Mesothelial cell of epicardium (in vitro differentiated cells): ENCODE measurements at regions not wholly inside any gene's neighbourhood (a gene's known extent, or its start where the extent isn't known, plus 50 kb on each side); places are given as distances from the start of the nearest gene placed in this dataset.

Experiments used
- DNase-seq, 2 experiments: peaks; one replicate each; pipeline ENCODE4 v3.0.0; 2021; ENCODE audit warnings: low spot score in 2 of 2; ENCODE audit not compliant: unreplicated experiment in 2 of 2
- H3K27ac Mint-ChIP-seq: 2 replicates; pipeline ENCODE4 v1.8.0; 2021; ENCODE audit warnings: mixed read lengths
- H3K27me3 Mint-ChIP-seq: 2 replicates; pipeline ENCODE4 v1.8.0; 2021; ENCODE audit warnings: low read depth, mixed read lengths
- H3K36me3 Mint-ChIP-seq: 2 replicates; pipeline ENCODE4 v1.8.0; 2021; ENCODE audit warnings: mixed read lengths
- H3K4me1 Mint-ChIP-seq: 2 replicates; pipeline ENCODE4 v1.8.0; 2021; ENCODE audit warnings: mixed read lengths
- H3K4me3 Mint-ChIP-seq: 2 replicates; pipeline ENCODE4 v1.8.0; 2021; ENCODE audit warnings: mild to moderate bottlenecking, moderate library complexity, mixed read lengths
- H3K9me3 Mint-ChIP-seq: 2 replicates; pipeline ENCODE4 v1.8.0; 2021; ENCODE audit warnings: mixed read lengths
- CTCF ChIP-seq: fragments of 200-600 bp; sonication (generic); IDR thresholded peaks from one replicate; pipeline ENCODE4 v1.5.0; 2021; ENCODE audit warnings: antibody characterized with exemption; ENCODE audit not compliant: unreplicated experiment
- microRNA-seq: library from miRNA; unstranded; fragments of <30 nt; microRNA quantifications from one replicate; pipeline ENCODE4 v1.2.0, GENCODE V29; 2021; ENCODE audit warnings: inconsistent platforms, mixed read lengths

DNA sequence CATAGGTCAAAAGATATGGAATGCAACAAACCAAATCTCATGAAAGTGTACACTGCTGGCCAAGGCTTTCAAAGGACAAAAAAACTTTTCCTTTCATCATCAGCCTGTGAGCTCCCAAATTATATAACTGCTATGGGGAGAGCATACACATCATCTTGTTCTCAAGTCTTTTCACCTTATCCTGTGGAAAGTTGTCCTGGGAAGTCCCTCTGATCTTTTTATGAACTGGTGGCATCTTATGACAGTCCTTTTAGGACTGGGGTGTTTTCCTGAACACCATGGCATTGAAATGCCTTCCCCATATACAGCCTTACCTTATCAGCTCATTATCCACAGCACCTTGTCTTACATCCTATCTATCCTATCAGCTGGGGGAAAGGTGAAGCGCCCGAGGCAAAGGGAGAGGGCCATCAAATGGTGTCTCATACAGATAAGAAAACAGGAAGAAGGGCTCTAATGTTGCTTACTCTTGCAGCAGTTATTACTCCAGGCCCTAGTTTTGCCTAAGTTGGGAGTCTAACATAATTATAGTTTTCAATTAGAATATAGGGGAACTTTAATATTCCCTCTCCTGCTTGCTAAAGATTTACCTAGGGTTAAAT is 61.5 kb upstream of the GOLIM4 start:
- Mint-ChIP-seq H3K36me3 (peaks cover 4% of the 10 kb centered on the region), H3K9me3 (peaks cover 17% of the 10 kb centered on the region), H3K27ac (no peak overlapping the region), H3K27me3 (no peaks in the 10 kb centered on the region), H3K4me3 (no peak overlapping the region), H3K4me1 (peaks cover 20% of the 10 kb centered on the region)
- TF ChIP-seq CTCF = no peak
- no peak for DNase-seq

GRCh38 chr3:168156479-168156878 is 60.8 kb upstream of the GOLIM4 start:
- Mint-ChIP-seq H3K9me3 (peaks cover 24% of the 10 kb centered on the region), H3K27me3 (no peaks in the 10 kb centered on the region), H3K4me1 (peaks cover 20% of the 10 kb centered on the region), H3K4me3 (no peak overlapping the region), H3K27ac (no peak overlapping the region), H3K36me3 (peaks cover 9% of the 10 kb centered on the region)
- TF ChIP-seq CTCF = no peak
- no peak for DNase-seq

DNA sequence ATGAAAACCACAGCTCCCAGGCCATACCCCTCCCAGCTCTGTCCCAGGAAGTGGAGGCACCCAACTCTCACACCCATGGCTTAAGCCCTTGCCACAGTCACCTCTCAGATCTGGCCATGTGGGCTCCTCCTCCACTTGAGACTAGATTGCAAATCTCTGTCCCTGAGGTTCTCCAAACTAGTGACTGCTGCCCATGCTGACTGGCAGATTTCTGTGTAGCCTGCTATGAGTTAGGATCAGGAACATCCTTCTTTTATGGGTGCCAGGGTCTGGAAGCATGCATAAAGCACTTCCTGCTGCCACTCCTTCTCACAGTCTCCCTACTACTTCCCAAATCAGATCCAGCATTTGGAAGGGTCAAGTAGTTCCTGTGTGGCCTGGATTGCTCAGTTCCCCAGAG is 59.6 kb upstream of the GOLIM4 start:
- DNase-seq = no peak
- H3K27ac Mint-ChIP-seq = no peak overlapping the region
- peaks cover 9% of the 10 kb centered on the region for H3K36me3 Mint-ChIP-seq
- H3K4me3 Mint-ChIP-seq = no peak overlapping the region
- TF ChIP-seq CTCF = no peak
- H3K9me3 Mint-ChIP-seq = peaks cover 35% of the 10 kb centered on the region
- peaks cover 20% of the 10 kb centered on the region for H3K4me1 Mint-ChIP-seq
- no peaks in the 10 kb centered on the region for H3K27me3 Mint-ChIP-seq

- no peak for TF ChIP-seq CTCF
- peaks cover 9% of the 10 kb centered on the region for H3K36me3 Mint-ChIP-seq
- H3K4me1 Mint-ChIP-seq = peaks cover 20% of the 10 kb centered on the region
- DNase-seq = no peak
- H3K4me3 Mint-ChIP-seq = no peak overlapping the region
- no peak overlapping the region for H3K27ac Mint-ChIP-seq
- no peaks in the 10 kb centered on the region for H3K27me3 Mint-ChIP-seq
- H3K9me3 Mint-ChIP-seq = peaks cover 45% of the 10 kb centered on the region
These were observed 58.4 kb upstream of the GOLIM4 start for GRCh38 chr3:168154089-168154488.

DNA sequence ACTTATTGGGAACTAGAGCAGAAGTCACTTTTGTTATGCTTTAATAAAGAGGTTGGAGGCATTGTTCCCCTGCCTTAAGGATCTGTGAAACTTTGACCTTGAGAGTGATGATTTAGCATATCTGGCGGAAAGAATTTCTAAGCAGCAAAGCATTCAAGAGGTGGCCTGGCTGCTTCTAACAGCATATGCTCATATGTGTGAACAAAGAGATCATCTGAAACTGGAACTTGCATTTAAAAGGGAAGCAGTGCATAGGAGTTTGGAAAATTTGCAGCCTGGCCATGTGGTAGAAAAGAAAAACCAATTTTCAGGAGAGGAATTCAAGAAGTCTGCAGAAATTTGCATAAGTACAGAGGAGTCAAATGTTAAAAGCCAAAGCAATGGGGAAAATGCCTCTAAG is 56.4 kb upstream of the GOLIM4 start:
- no peak for DNase-seq
- H3K36me3 Mint-ChIP-seq = peaks cover 9% of the 10 kb centered on the region
- TF ChIP-seq CTCF = no peak
- no peak overlapping the region for H3K4me3 Mint-ChIP-seq
- H3K27ac Mint-ChIP-seq = no peak overlapping the region
- H3K4me1 Mint-ChIP-seq = peaks cover 6% of the 10 kb centered on the region
- H3K27me3 Mint-ChIP-seq = no peaks in the 10 kb centered on the region
- peaks cover 59% of the 10 kb centered on the region for H3K9me3 Mint-ChIP-seq

Small RNAs in the stretch of these regions (microRNA-seq; reads per million reads assigned to microRNA genes)
- 387 reads per million, percentile 72 among the genes with 10 or more reads in this experiment for gene MIR551B
